Suprapubic skin (tissue), 4 donors: ENCODE measurements at regions not wholly inside any gene's neighbourhood (a gene's known extent, or its start where the extent isn't known, plus 50 kb on each side); places are given as distances from the start of the nearest gene placed in this dataset.

Source experiments
- DNase-seq, 2 donors: peaks; one replicate each; pipeline ENCODE4 v3.0.0-alpha.2; 2019; ENCODE audit warnings: low spot score in 2 of 2
- H3K27ac ChIP-seq: fragments of 200-600 bp; sonication (generic); one replicate; pipeline ENCODE4 v1.5.1; 2019
- H3K27me3 ChIP-seq: fragments of 200-600 bp; sonication (generic); one replicate; pipeline ENCODE4 v1.5.1; 2019
- H3K36me3 ChIP-seq: fragments of 200-600 bp; sonication (generic); one replicate; pipeline ENCODE4 v1.5.1; 2019
- H3K4me1 ChIP-seq: fragments of 200-600 bp; sonication (generic); one replicate; pipeline ENCODE4 v1.5.1; 2019
- H3K4me3 ChIP-seq: fragments of 200-600 bp; sonication (generic); one replicate; pipeline ENCODE4 v1.5.1; 2019; ENCODE audit warnings: mild to moderate bottlenecking
- H3K9me3 ChIP-seq: fragments of 200-600 bp; sonication (generic); one replicate; pipeline ENCODE4 v1.5.1; 2019
- EP300 ChIP-seq: sonication (generic); formaldehyde crosslinking; IDR thresholded peaks from one replicate; pipeline ENCODE4 v1.6.1; 2017; ENCODE audit warnings: antibody characterized with exemption
- POLR2A ChIP-seq, 2 donors: fragments of 450-650 bp; IDR thresholded peaks; one replicate each; pipeline ENCODE4 v1.6.1; 2017; ENCODE audit warnings: antibody characterized with exemption in 2 of 2, mild to moderate bottlenecking in 2 of 2, moderate library complexity in 2 of 2
- POLR2AphosphoS5 ChIP-seq, 3 donors: sonication (generic); formaldehyde crosslinking; IDR thresholded peaks; one replicate each; pipeline ENCODE4 v1.6.1; 2017; ENCODE audit warnings: antibody characterized with exemption in 3 of 3
- WGBS: methylation state at CpG from one replicate; pipeline ENCODE4 v1.1.5; 2018; 5-methylcytosine and 5-hydroxymethylcytosine counted together
- TF ChIP-seq, protein P1 (sequence below), 2 donors: fragments of 200-600 bp in 1 of 2; fragments of 450-650 bp in 1 of 2; sonication (generic) in 1 of 2; IDR thresholded peaks; one replicate each; pipeline ENCODE4 v1.5.1; 2016 to 2019; ENCODE audit warnings: antibody characterized with exemption in 2 of 2, mild to moderate bottlenecking in 1 of 2, moderate library complexity in 1 of 2

DNA sequence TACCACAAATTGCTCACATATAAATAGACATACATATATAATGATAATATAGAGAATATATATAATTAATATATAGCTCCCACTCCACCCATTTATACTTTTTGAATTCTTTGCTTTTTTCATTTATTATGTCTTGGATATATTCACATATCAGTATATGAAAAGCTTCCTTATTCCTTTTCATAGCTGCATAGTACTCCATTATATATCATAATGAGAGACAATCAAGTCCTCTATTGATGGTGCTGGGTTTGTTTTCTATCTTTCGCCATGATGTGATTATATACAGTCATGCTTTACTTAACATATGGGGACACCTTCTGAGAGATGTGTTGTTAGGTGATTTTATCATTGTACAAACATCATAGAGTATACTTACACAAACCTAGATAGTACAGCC lies 51.6 kb upstream of the ELL2 start:
- WGBS: 91% methylated on average over 1 of the region's 1 CpG
- Histone ChIP-seq H3K9me3 (no peaks in the 10 kb centered on the region), H3K27ac (no peak overlapping the region), H3K4me1 (no peaks in the 10 kb centered on the region), H3K36me3 (no peaks in the 10 kb centered on the region), H3K4me3 (no peak overlapping the region), H3K27me3 (no peaks in the 10 kb centered on the region)
- TF ChIP-seq POLR2A (IDR thresholded peaks at IDR 0.05) (no peak), POLR2AphosphoS5 (IDR thresholded peaks at IDR 0.05) (no peak), EP300 (no peak)
- TF ChIP-seq, protein P1, sequence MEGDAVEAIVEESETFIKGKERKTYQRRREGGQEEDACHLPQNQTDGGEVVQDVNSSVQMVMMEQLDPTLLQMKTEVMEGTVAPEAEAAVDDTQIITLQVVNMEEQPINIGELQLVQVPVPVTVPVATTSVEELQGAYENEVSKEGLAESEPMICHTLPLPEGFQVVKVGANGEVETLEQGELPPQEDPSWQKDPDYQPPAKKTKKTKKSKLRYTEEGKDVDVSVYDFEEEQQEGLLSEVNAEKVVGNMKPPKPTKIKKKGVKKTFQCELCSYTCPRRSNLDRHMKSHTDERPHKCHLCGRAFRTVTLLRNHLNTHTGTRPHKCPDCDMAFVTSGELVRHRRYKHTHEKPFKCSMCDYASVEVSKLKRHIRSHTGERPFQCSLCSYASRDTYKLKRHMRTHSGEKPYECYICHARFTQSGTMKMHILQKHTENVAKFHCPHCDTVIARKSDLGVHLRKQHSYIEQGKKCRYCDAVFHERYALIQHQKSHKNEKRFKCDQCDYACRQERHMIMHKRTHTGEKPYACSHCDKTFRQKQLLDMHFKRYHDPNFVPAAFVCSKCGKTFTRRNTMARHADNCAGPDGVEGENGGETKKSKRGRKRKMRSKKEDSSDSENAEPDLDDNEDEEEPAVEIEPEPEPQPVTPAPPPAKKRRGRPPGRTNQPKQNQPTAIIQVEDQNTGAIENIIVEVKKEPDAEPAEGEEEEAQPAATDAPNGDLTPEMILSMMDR (IDR thresholded peaks at IDR 0.05): no peak
- DNase-seq: no peak

DNA sequence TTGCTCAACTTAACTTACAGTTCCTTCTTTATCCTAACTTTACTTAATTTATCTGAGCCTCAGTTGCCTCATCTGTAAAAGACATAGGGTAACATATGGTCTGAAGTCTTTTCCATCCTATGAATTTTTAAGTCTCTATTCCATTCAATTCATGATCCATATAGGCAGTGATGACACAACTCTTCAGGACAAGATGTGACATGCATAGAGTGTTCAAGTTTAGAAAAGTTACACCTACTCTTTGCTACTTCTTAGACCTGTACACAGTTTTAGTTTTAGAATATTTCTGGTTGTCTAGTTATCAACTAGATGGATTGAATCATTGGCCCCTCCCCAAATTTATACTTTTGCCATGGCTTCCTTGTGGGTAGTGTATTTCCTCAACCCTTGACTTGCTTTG lies 50.7 kb upstream of the ELL2 start:
- H3K4me1 ChIP-seq: no peaks in the 10 kb centered on the region
- TF ChIP-seq EP300 (no peak), POLR2A (IDR thresholded peaks at IDR 0.05) (no peak), POLR2AphosphoS5 (IDR thresholded peaks at IDR 0.05) (no peak)
- TF ChIP-seq, protein P1 (IDR thresholded peaks at IDR 0.05): no peak
- DNase-seq: no peak
- no peak overlapping the region for H3K4me3 ChIP-seq
- no peaks in the 10 kb centered on the region for H3K36me3 ChIP-seq
- H3K27ac ChIP-seq: no peak overlapping the region
- no peaks in the 10 kb centered on the region for H3K27me3 ChIP-seq
- no peaks in the 10 kb centered on the region for H3K9me3 ChIP-seq
